Skeletal muscle tissue (tissue), 3 donors: ENCODE measurements at regions not wholly inside any gene's neighbourhood (a gene's known extent, or its start where the extent isn't known, plus 50 kb on each side); places are given as distances from the start of the nearest gene placed in this dataset.

Source experiments
- H3K27ac ChIP-seq: one replicate; pipeline ENCODE4 v1.7.0; 2013; ENCODE audit warnings: mild to moderate bottlenecking, low read depth, low read length, inconsistent platforms
- H3K27me3 ChIP-seq, 3 donors: one replicate each; pipeline ENCODE4 v1.7.0; 2013; ENCODE audit warnings: low read length in 3 of 3; ENCODE audit not compliant: control insufficient read depth in 3 of 3, insufficient read depth in 3 of 3
- H3K36me3 ChIP-seq, 3 donors: one replicate each; pipeline ENCODE4 v1.7.0; 2013; ENCODE audit warnings: low read length in 3 of 3; ENCODE audit not compliant: control insufficient read depth in 3 of 3, insufficient read depth in 3 of 3
- H3K4me1 ChIP-seq, 3 donors: one replicate each; pipeline ENCODE4 v1.7.0; 2013; ENCODE audit warnings: low read length in 3 of 3, mild to moderate bottlenecking in 3 of 3; ENCODE audit not compliant: control insufficient read depth in 3 of 3, insufficient read depth in 3 of 3
- H3K4me3 ChIP-seq, 3 donors: one replicate each; pipeline ENCODE4 v1.7.0; 2013; ENCODE audit warnings: low read length in 3 of 3
- H3K9ac ChIP-seq, 3 donors: one replicate each; pipeline ENCODE4 v1.7.0; 2013; ENCODE audit warnings: low read length in 3 of 3, mild to moderate bottlenecking in 3 of 3, moderate library complexity in 2 of 3, low read depth in 1 of 3
- H3K9me3 ChIP-seq, 3 donors: one replicate each; pipeline ENCODE4 v1.7.0; 2013; ENCODE audit warnings: low read length in 3 of 3; ENCODE audit not compliant: control insufficient read depth in 3 of 3
- donor health status: Osteomylitis.

DNA sequence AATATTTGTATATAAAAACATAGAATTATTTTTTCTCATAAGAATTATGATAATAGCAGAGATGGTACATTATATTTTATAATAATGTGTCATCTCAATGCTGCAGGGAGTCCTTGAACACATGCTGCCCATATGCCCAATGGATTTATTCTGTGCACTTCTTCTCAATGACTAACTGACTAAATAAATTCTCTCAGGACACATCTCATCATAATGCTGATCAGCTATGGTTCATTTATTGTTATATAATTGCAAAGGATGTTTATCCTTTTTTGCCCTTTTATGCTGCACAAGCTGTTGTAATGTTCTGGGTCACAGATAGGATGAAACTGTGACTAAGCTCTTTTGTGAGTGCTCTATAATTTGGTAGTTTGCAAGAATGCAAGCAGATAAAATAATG, 1273.3 kb upstream of the ATXN8OS start:
- no peaks in the 10 kb centered on the region for H3K36me3 ChIP-seq
- H3K9me3 ChIP-seq: no peaks in the 10 kb centered on the region
- no peak overlapping the region for H3K27ac ChIP-seq
- no peaks in the 10 kb centered on the region for H3K4me1 ChIP-seq
- H3K27me3 ChIP-seq: no peaks in the 10 kb centered on the region
- H3K9ac ChIP-seq: no peak overlapping the region
- H3K4me3 ChIP-seq: no peak overlapping the region

GRCh38 chr13:68816715-68817114, 1290.9 kb upstream of the ATXN8OS start:
- no peaks in the 10 kb centered on the region for H3K9me3 ChIP-seq
- H3K4me3 ChIP-seq: no peak overlapping the region
- no peak overlapping the region for H3K9ac ChIP-seq
- H3K27me3 ChIP-seq: no peaks in the 10 kb centered on the region
- no peaks in the 10 kb centered on the region for H3K36me3 ChIP-seq
- H3K27ac ChIP-seq: no peak overlapping the region
- no peaks in the 10 kb centered on the region for H3K4me1 ChIP-seq

- H3K4me3 ChIP-seq: no peak overlapping the region
- no peaks in the 10 kb centered on the region for H3K27me3 ChIP-seq
- no peaks in the 10 kb centered on the region for H3K36me3 ChIP-seq
- no peaks in the 10 kb centered on the region for H3K9me3 ChIP-seq
- no peaks in the 10 kb centered on the region for H3K4me1 ChIP-seq
- no peak overlapping the region for H3K9ac ChIP-seq
- H3K27ac ChIP-seq: no peak overlapping the region
Measured at GRCh38 chr13:68813180-68813796, 1294.3 kb upstream of the ATXN8OS start.

DNA sequence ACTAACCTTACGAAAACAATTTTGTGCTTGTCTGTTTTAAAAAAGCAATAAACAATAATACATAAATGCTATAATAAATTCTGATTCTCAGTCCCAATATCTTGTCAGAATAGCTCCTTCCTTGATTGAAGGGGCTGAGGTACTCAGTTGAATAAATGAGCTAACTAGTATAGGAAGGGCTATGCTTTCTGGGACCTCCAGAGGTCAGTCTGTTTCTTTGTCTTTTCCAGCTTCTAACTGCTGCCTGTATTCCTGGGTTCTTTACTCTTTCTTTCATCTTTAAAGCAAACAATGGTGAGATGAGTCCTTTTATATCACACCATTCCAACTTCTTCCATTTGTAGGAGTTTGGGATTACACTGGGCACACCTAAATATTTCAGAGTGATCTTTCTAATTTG, 1297.0 kb upstream of the ATXN8OS start:
- Histone ChIP-seq H3K4me1 (no peaks in the 10 kb centered on the region), H3K9ac (no peak overlapping the region), H3K4me3 (no peak overlapping the region), H3K36me3 (no peaks in the 10 kb centered on the region), H3K27me3 (no peaks in the 10 kb centered on the region), H3K27ac (no peak overlapping the region), H3K9me3 (no peaks in the 10 kb centered on the region)

DNA sequence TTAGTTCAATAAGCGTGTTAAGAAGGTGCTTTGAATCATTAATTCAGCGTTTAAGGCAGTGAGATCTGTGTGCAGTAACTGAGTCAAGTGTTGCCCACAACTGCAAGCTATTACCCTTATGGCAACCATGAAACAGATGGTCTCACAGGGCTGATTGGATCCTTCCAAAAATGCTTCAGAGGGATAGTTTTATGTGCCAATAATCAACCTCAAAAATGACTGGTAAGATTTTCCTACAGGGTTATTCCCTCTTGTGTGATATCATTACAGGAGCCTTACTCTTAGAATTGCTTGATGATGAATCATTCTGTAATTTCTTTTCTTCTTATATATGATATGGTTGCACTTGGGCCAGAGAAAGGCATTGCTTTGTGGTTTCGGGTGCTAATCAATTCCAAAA, 1299.2 kb upstream of the ATXN8OS start:
- no peaks in the 10 kb centered on the region for H3K9me3 ChIP-seq
- no peaks in the 10 kb centered on the region for H3K27me3 ChIP-seq
- no peak overlapping the region for H3K4me3 ChIP-seq
- H3K27ac ChIP-seq: no peak overlapping the region
- H3K4me1 ChIP-seq: no peaks in the 10 kb centered on the region
- H3K9ac ChIP-seq: no peak overlapping the region
- no peaks in the 10 kb centered on the region for H3K36me3 ChIP-seq

- no peaks in the 10 kb centered on the region for H3K36me3 ChIP-seq
- no peaks in the 10 kb centered on the region for H3K9me3 ChIP-seq
- no peaks in the 10 kb centered on the region for H3K27me3 ChIP-seq
- no peaks in the 10 kb centered on the region for H3K4me1 ChIP-seq
- no peak overlapping the region for H3K27ac ChIP-seq
- H3K4me3 ChIP-seq: no peak overlapping the region
- no peak overlapping the region for H3K9ac ChIP-seq
Measured at GRCh38 chr13:68806125-68806524, 1301.5 kb upstream of the ATXN8OS start.

DNA sequence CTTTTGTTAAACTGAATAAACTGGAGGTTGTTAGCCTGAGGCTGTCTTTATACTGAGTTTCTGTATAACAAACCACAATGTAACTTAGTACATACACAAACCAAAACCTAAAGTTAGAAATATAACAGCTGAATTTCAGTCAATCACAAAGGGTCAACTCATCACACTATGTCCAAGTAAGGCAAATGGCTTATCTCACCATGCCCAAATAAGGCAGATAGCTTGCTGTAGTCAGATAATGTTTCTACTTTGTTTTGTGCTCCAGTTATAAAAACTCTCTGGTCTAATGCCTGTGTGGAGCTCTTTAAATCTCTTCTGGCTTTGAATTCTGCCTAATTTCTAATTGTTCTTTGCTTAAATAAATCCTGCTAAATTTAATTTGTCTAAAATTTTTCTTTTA, 1323.4 kb upstream of the ATXN8OS start:
- Histone ChIP-seq H3K4me1 (no peaks in the 10 kb centered on the region), H3K9ac (no peak overlapping the region), H3K36me3 (no peaks in the 10 kb centered on the region), H3K27ac (no peak overlapping the region), H3K27me3 (no peaks in the 10 kb centered on the region), H3K4me3 (no peak overlapping the region), H3K9me3 (no peaks in the 10 kb centered on the region)

- H3K27ac ChIP-seq: no peak overlapping the region
- H3K9ac ChIP-seq: no peak overlapping the region
- no peaks in the 10 kb centered on the region for H3K4me1 ChIP-seq
- no peaks in the 10 kb centered on the region for H3K36me3 ChIP-seq
- H3K27me3 ChIP-seq: no peaks in the 10 kb centered on the region
- H3K9me3 ChIP-seq: peaks cover 0 to 2% (median 0%) of the 10 kb centered on the region in 3 donors
- no peak overlapping the region for H3K4me3 ChIP-seq
Measured at GRCh38 chr13:68759617-68760016, 1348.0 kb upstream of the ATXN8OS start.

DNA sequence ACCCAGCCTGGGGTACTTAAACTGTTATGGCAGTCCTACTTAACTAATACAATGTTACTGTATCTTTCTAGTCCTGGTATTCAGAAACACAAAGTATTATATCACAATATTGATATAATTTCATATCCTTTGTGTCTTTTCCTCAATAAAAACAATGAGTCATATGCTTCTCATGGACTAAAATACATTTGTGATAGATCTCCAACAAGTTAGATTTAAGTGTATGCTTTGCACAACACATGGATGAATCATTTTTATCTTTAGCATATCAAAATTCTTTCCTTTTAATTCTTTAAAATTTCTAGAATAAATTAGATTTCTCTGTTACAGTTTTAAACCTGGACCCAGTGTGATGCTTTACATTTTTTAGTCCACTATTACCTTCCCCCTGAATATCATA, 1357.8 kb upstream of the ATXN8OS start:
- Histone ChIP-seq H3K27ac (no peak overlapping the region), H3K27me3 (no peaks in the 10 kb centered on the region), H3K9me3 (no peaks in the 10 kb centered on the region), H3K36me3 (no peaks in the 10 kb centered on the region), H3K4me1 (no peaks in the 10 kb centered on the region), H3K4me3 (no peak overlapping the region), H3K9ac (no peak overlapping the region)

- Histone ChIP-seq H3K27me3 (no peaks in the 10 kb centered on the region), H3K27ac (no peak overlapping the region), H3K9ac (no peak overlapping the region), H3K36me3 (no peaks in the 10 kb centered on the region), H3K4me1 (no peaks in the 10 kb centered on the region), H3K9me3 (no peaks in the 10 kb centered on the region), H3K4me3 (no peak overlapping the region)
Measured at GRCh38 chr13:68748038-68748437, 1359.6 kb upstream of the ATXN8OS start.

- Histone ChIP-seq H3K4me1 (no peaks in the 10 kb centered on the region), H3K9me3 (no peaks in the 10 kb centered on the region), H3K36me3 (no peaks in the 10 kb centered on the region), H3K27ac (no peak overlapping the region), H3K9ac (no peak overlapping the region), H3K4me3 (no peak overlapping the region), H3K27me3 (no peaks in the 10 kb centered on the region)
Measured at GRCh38 chr13:68745502-68745901, 1362.1 kb upstream of the ATXN8OS start.
